Bone marrow (tissue), 2 donors: ENCODE measurements at regions not wholly inside any gene's neighbourhood (a gene's known extent, or its start where the extent isn't known, plus 50 kb on each side); places are given as distances from the start of the nearest gene placed in this dataset.

Experiments
- DNase-seq, 2 donors: peaks; one replicate each; lab custom pipeline; 2025; lab: John Stamatoyannopoulos, UW

GRCh38 chr6:37105148-37106050 lies 64.6 kb upstream of the PIM1 start:
- no peak for DNase-seq

GRCh38 chr6:37106051-37106363 lies 63.9 kb upstream of the PIM1 start:
- no peak for DNase-seq

- no peak for DNase-seq
These were observed 63.4 kb upstream of the PIM1 start for GRCh38 chr6:37106554-37106953.

- DNase-seq: no peak
These were observed 62.9 kb upstream of the PIM1 start for GRCh38 chr6:37106982-37107491.

- DNase-seq: no peak
These were observed 60.0 kb upstream of the PIM1 start for GRCh38 chr6:37109714-37110499.

- no peak for DNase-seq
These were observed 59.2 kb upstream of the PIM1 start for GRCh38 chr6:37110500-37111461.

GRCh38 chr6:37113976-37114375 lies 56.0 kb upstream of the PIM1 start:
- no peak for DNase-seq

- DNase-seq: no peak
These were observed 55.3 kb upstream of the PIM1 start for GRCh38 chr6:37114612-37115011.

GRCh38 chr6:37115236-37115895 lies 54.6 kb upstream of the PIM1 start:
- no peak for DNase-seq

GRCh38 chr6:37116326-37116725 lies 53.6 kb upstream of the PIM1 start:
- no peak for DNase-seq

- DNase-seq: no peak
These were observed 50.5 kb upstream of the PIM1 start for GRCh38 chr6:37119387-37119886.
